Trophoblast cell (in vitro differentiated cells and primary cell): ENCODE measurements at regions not wholly inside any gene's neighbourhood (a gene's known extent, or its start where the extent isn't known, plus 50 kb on each side); places are given as distances from the start of the nearest gene placed in this dataset.
"Not testable (repeated sequence)": the region's sequence is repeated elsewhere in the genome, so short reads cannot be mapped to it uniquely, and the experiment has no call there.

Experiments used
- DNase-seq, 2 donors: peaks; one replicate each; pipeline ENCODE4 v3.0.0-alpha.2; 2016
- H2AFZ ChIP-seq: 2 replicates; pipeline ENCODE4 v1.6.1; 2013; ENCODE audit warnings: low read length, moderate library complexity, mild to moderate bottlenecking; ENCODE audit not compliant: insufficient read depth, poor library complexity
- H2AK5ac ChIP-seq: 2 replicates; pipeline ENCODE4 v1.6.1; 2013; ENCODE audit warnings: mild to moderate bottlenecking, low read length
- H2BK120ac ChIP-seq: 2 replicates; pipeline ENCODE4 v1.6.1; 2013; ENCODE audit warnings: low read length, mild to moderate bottlenecking, moderate library complexity; ENCODE audit not compliant: insufficient read depth, poor library complexity
- H2BK12ac ChIP-seq: 2 replicates; pipeline ENCODE4 v1.6.1; 2013; ENCODE audit warnings: mild to moderate bottlenecking, low read length, moderate library complexity
- H2BK5ac ChIP-seq: 2 replicates; pipeline ENCODE4 v1.6.1; 2013; ENCODE audit warnings: low read length, low read depth, moderate library complexity, mild to moderate bottlenecking; ENCODE audit not compliant: poor library complexity
- H3K14ac ChIP-seq: 2 replicates; pipeline ENCODE4 v1.6.1; 2013; ENCODE audit warnings: mild to moderate bottlenecking, low read length
- H3K18ac ChIP-seq: 2 replicates; pipeline ENCODE4 v1.6.1; 2013; ENCODE audit warnings: mild to moderate bottlenecking, low read length
- H3K23ac ChIP-seq: 2 replicates; pipeline ENCODE4 v1.6.1; 2013; ENCODE audit warnings: low read length
- H3K27ac ChIP-seq: 2 replicates; pipeline ENCODE4 v1.5.1; 2013; ENCODE audit warnings: low read depth, mild to moderate bottlenecking, inconsistent platforms, low read length, moderate library complexity
- H3K27me3 ChIP-seq: 2 replicates; pipeline ENCODE4 v1.6.1; 2013; ENCODE audit warnings: inconsistent platforms, mild to moderate bottlenecking, low read length, moderate library complexity; ENCODE audit not compliant: insufficient read depth
- H3K36me3 ChIP-seq, 2 experiments: 1 replicate in 1 of 2; 2 replicates in 1 of 2; pipeline ENCODE4 v1.6.1; 2013; ENCODE audit warnings: low read length in 2 of 2, mild to moderate bottlenecking in 2 of 2, moderate library complexity in 1 of 2; ENCODE audit not compliant: insufficient read depth in 2 of 2, control insufficient read depth in 1 of 2
- H3K4ac ChIP-seq: 2 replicates; pipeline ENCODE4 v1.6.1; 2013; ENCODE audit warnings: low read depth, mild to moderate bottlenecking, low read length, moderate library complexity
- H3K4me1 ChIP-seq, 2 experiments: 1 replicate in 1 of 2; 2 replicates in 1 of 2; pipeline ENCODE4 v1.6.1; 2013; ENCODE audit warnings: low read length in 2 of 2, mild to moderate bottlenecking in 2 of 2, moderate library complexity in 1 of 2; ENCODE audit not compliant: insufficient read depth in 2 of 2, control insufficient read depth in 1 of 2
- H3K4me2 ChIP-seq: 2 replicates; pipeline ENCODE4 v1.6.1; 2013; ENCODE audit warnings: inconsistent platforms, mild to moderate bottlenecking, low read length, moderate library complexity
- H3K4me3 ChIP-seq: 2 replicates; pipeline ENCODE4 v1.5.1; 2013; ENCODE audit warnings: mild to moderate bottlenecking, low read depth, low read length, inconsistent platforms
- H3K79me1 ChIP-seq: one replicate; pipeline ENCODE4 v1.6.1; 2013; ENCODE audit warnings: low read length
- H3K79me2 ChIP-seq: 2 replicates; pipeline ENCODE4 v1.6.1; 2013; ENCODE audit warnings: low read length, mild to moderate bottlenecking; ENCODE audit not compliant: control insufficient read depth, insufficient read depth, poor library complexity
- H3K9ac ChIP-seq: 2 replicates; pipeline ENCODE4 v1.6.1; 2013; ENCODE audit warnings: mild to moderate bottlenecking, low read length
- H3K9me3 ChIP-seq: 2 replicates; pipeline ENCODE4 v1.6.1; 2013; ENCODE audit warnings: low read depth, mild to moderate bottlenecking, control low read depth, inconsistent platforms, low read length; ENCODE audit not compliant: insufficient read depth
- H4K12ac ChIP-seq: 2 replicates; pipeline ENCODE4 v1.6.1; 2013; ENCODE audit warnings: low read depth, mild to moderate bottlenecking, low read length, moderate library complexity
- H4K8ac ChIP-seq: 2 replicates; pipeline ENCODE4 v1.6.1; 2013; ENCODE audit warnings: low read depth, mild to moderate bottlenecking, low read length, moderate library complexity
- H4K91ac ChIP-seq: one replicate; pipeline ENCODE4 v1.6.1; 2013; ENCODE audit warnings: low read depth, mild to moderate bottlenecking, low read length, moderate library complexity
- WGBS: extraction: QIAGEN DNeasy Blood & Tissue Kit; methylation state at CpG from one replicate; pipeline ENCODE4 v1.1.7; 2013; ENCODE audit warnings: missing lambda C conversion rate; ENCODE audit not compliant: insufficient read length, insufficient coverage; ENCODE audit errors: extremely low coverage; 5-methylcytosine and 5-hydroxymethylcytosine counted together

DNA sequence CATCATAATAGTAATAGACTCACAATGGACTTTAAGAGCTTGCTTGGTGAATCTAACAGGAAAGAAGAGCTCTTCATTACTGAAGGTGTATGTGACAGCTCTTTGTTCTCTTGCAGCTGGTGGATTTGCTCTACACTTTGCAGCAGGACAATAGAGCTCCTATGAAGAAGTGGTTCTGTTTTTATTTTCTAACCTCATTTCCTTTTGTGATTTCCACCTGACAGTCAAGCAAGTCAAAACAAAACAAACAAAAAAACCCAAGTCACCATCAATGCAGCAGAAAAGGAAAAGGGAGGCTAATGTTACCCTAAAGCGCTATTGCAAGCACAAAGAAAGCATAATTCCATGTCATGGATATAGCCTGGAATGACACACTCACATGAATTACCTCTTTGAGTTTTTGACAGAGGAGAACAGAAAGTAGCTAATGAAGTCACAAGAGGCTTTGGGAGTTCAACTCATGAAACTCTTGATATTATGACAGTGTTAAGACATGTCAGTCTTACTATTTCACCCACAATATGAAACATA, 1188.1 kb downstream of the EPHA7 start:
- no peak overlapping the region for H4K12ac ChIP-seq
- H3K9me3 ChIP-seq = no peaks in the 10 kb centered on the region
- H4K91ac ChIP-seq = no peak overlapping the region
- no peak overlapping the region for H3K18ac ChIP-seq
- H3K14ac ChIP-seq = no peak overlapping the region
- no peak overlapping the region for H4K8ac ChIP-seq
- WGBS = no CpG with 5 or more reads among the region's 1 CpG
- no peak overlapping the region for H3K27ac ChIP-seq
- no peak overlapping the region for H2BK5ac ChIP-seq
- no peaks in the 10 kb centered on the region for H3K27me3 ChIP-seq
- H2AFZ ChIP-seq = no peak overlapping the region
- H3K9ac ChIP-seq = no peak overlapping the region
- H3K4me3 ChIP-seq = no peak overlapping the region
- no peaks in the 10 kb centered on the region for H3K4me1 ChIP-seq
- no peak overlapping the region for H3K4ac ChIP-seq
- H3K79me2 ChIP-seq = no peaks in the 10 kb centered on the region
- no peak overlapping the region for H2AK5ac ChIP-seq
- H3K79me1 ChIP-seq = no peaks in the 10 kb centered on the region
- no peak overlapping the region for H3K23ac ChIP-seq
- H3K4me2 ChIP-seq = no peak overlapping the region
- H2BK120ac ChIP-seq = no peak overlapping the region
- no peaks in the 10 kb centered on the region for H3K36me3 ChIP-seq
- no peak overlapping the region for H2BK12ac ChIP-seq
- no peak for DNase-seq

DNA sequence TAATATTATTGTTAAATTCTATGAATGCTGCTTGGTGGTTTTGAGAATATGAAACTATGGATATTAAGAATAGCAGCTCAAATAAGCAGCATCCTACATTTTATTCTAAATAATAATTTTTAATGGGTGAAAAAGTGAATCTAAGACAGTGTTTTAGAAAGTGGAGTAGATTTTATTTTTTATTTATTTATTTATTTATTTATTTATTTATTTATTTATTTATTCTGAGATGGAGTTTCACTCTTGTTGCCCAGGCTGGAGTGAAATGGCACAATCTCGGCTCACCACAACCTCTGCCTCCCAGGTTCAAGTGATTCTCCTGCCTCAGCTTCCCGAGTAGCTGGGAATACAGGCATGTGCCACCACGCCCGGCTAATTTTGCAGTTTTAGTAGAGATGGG, 1199.4 kb downstream of the EPHA7 start:
- not testable (repeated sequence) for H3K27ac ChIP-seq, H2BK120ac ChIP-seq, H3K27me3 ChIP-seq, H3K18ac ChIP-seq, H3K79me2 ChIP-seq, H3K4me1 ChIP-seq, H3K9ac ChIP-seq, H3K4me3 ChIP-seq, H3K36me3 ChIP-seq, H3K23ac ChIP-seq, H4K12ac ChIP-seq, H3K4me2 ChIP-seq, H2AK5ac ChIP-seq, DNase-seq, H4K8ac ChIP-seq, H2AFZ ChIP-seq, H3K4ac ChIP-seq, H3K14ac ChIP-seq, H3K79me1 ChIP-seq, H3K9me3 ChIP-seq, H2BK12ac ChIP-seq, H4K91ac ChIP-seq, H2BK5ac ChIP-seq
- WGBS = no CpG with 5 or more reads among the region's 4 CpGs

DNA sequence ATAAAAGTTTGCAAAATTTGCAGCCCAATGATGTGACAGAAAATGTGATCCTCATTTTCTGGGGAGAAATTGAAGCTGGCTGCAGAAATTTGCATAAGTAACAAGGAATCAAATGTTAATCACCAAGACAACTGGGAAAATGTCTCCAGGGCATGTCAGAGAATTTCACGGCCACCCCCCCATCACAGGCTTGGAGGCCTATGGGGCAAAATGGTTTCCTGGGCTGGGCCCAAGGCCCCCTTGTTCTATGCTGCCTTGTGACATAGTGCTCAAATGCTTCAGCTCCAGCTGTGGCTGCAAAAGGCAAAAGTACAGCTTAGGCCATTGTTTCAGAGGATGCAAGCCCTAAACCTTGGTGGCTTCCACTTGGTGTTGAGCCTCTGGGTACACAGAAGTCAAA, 1202.6 kb downstream of the EPHA7 start:
- Histone ChIP-seq H3K14ac (no peak overlapping the region), H3K9ac (no peak overlapping the region), H3K23ac (no peak overlapping the region), H3K4ac (no peak overlapping the region), H2AFZ (no peak overlapping the region), H3K18ac (no peak overlapping the region), H3K4me1 (no peaks in the 10 kb centered on the region), H3K79me2 (no peaks in the 10 kb centered on the region), H2BK12ac (no peak overlapping the region), H3K27me3 (no peaks in the 10 kb centered on the region), H2BK120ac (no peak overlapping the region), H3K36me3 (no peaks in the 10 kb centered on the region), H4K8ac (no peak overlapping the region), H3K27ac (no peak overlapping the region), H4K12ac (no peak overlapping the region), H3K4me2 (no peak overlapping the region), H2BK5ac (no peak overlapping the region), H3K79me1 (no peaks in the 10 kb centered on the region), H3K4me3 (no peak overlapping the region), H3K9me3 (peaks cover 3% of the 10 kb centered on the region), H4K91ac (no peak overlapping the region), H2AK5ac (no peak overlapping the region)
- no CpG with 5 or more reads among the region's 1 CpG for WGBS
- DNase-seq = no peak

DNA sequence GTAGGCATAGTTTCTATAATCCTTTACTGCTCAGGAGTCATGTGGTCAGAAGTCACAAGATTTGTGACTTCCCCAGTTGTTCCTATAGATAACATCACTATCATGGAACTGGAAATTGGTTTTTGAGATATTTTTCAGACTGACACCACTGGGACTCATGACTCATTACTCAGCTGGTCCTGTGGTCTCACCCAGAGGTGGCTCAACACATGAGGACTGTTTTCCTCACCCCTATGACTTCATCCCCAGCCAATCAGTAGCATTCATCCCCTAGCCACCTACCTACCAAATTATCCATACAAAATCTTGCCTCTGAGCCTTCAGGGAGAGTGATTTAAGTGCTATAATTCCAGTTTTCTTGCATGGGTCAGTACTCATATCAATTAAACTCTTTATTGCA, 1217.7 kb downstream of the EPHA7 start:
- Histone ChIP-seq H4K8ac (no peak overlapping the region), H3K14ac (no peak overlapping the region), H3K27ac (no peak overlapping the region), H3K9ac (no peak overlapping the region), H3K9me3 (no peaks in the 10 kb centered on the region), H3K18ac (no peak overlapping the region), H3K4me2 (no peak overlapping the region), H3K4ac (no peak overlapping the region), H3K4me1 (no peaks in the 10 kb centered on the region), H4K12ac (no peak overlapping the region), H3K79me1 (no peaks in the 10 kb centered on the region), H3K36me3 (no peaks in the 10 kb centered on the region), H2BK120ac (no peak overlapping the region), H3K27me3 (no peaks in the 10 kb centered on the region), H2BK5ac (no peak overlapping the region), H2BK12ac (no peak overlapping the region), H3K4me3 (no peak overlapping the region), H4K91ac (no peak overlapping the region), H3K23ac (no peak overlapping the region), H2AK5ac (no peak overlapping the region), H3K79me2 (no peaks in the 10 kb centered on the region), H2AFZ (no peak overlapping the region)
- DNase-seq = no peak
